Fibroblast of lung (primary cell): ENCODE measurements at regions not wholly inside any gene's neighbourhood (a gene's known extent, or its start where the extent isn't known, plus 50 kb on each side); places are given as distances from the start of the nearest gene placed in this dataset.
"Not testable (repeated sequence)": the region's sequence is repeated elsewhere in the genome, so short reads cannot be mapped to it uniquely, and the experiment has no call there.

ENCODE experiments used
- DNase-seq, 2 donors: peaks; one replicate each; pipeline versions ENCODE4 v3.0.0 to v3.0.0-alpha.2; 2010; ENCODE audit warnings: low read depth in 2 of 2
- H2AFZ ChIP-seq: 2 replicates; pipeline ENCODE4 v1.5.1; 2012; ENCODE audit warnings: low read length, control low read depth, inconsistent platforms
- H3K27ac ChIP-seq: 2 replicates; pipeline ENCODE4 v1.5.1; 2011; ENCODE audit warnings: low read length, control low read depth; ENCODE audit not compliant: insufficient read depth
- H3K27me3 ChIP-seq: 2 replicates; pipeline ENCODE4 v1.5.1; 2011; ENCODE audit warnings: mild to moderate bottlenecking, low read length; ENCODE audit not compliant: control insufficient read depth, insufficient read depth
- H3K36me3 ChIP-seq: 2 replicates; pipeline ENCODE4 v1.5.1; 2011; ENCODE audit warnings: low read length; ENCODE audit not compliant: control insufficient read depth, insufficient read depth
- H3K4me1 ChIP-seq: 2 replicates; pipeline ENCODE4 v1.5.1; 2011; ENCODE audit warnings: low read length; ENCODE audit not compliant: control insufficient read depth, insufficient read depth; ENCODE audit errors: extremely low read depth
- H3K4me2 ChIP-seq: 2 replicates; pipeline ENCODE4 v1.5.1; 2011; ENCODE audit warnings: low read length, control low read depth; ENCODE audit not compliant: insufficient read depth; ENCODE audit errors: extremely low read depth
- H3K4me3 ChIP-seq, 4 experiments: fragments of 200-600 bp in 1 of 4; sonication (generic) in 1 of 4; replicated peaks in 1 of 4; 2 replicates each; pipeline ENCODE4 v1.5.1; 2011 to 2016; ENCODE audit warnings: low read length in 4 of 4, low read depth in 3 of 4, mild to moderate bottlenecking in 3 of 4, control low read depth in 2 of 4, inconsistent platforms in 1 of 4, mixed read lengths in 1 of 4; ENCODE audit not compliant: insufficient read depth in 1 of 4; ENCODE audit errors: control extremely low read depth in 1 of 4
- H3K79me2 ChIP-seq: 2 replicates; pipeline ENCODE4 v1.5.1; 2012; ENCODE audit warnings: mild to moderate bottlenecking, low read length, inconsistent platforms; ENCODE audit not compliant: control insufficient read depth, insufficient read depth
- H3K9ac ChIP-seq: 2 replicates; pipeline ENCODE4 v1.5.1; 2011; ENCODE audit warnings: mild to moderate bottlenecking, low read length, control low read depth; ENCODE audit not compliant: insufficient read depth
- H3K9me3 ChIP-seq: 2 replicates; pipeline ENCODE4 v1.5.1; 2012; ENCODE audit warnings: low read depth, low read length; ENCODE audit not compliant: control insufficient read depth, insufficient read depth
- H4K20me1 ChIP-seq: 2 replicates; pipeline ENCODE4 v1.5.1; 2011; ENCODE audit warnings: low read length; ENCODE audit not compliant: control insufficient read depth, insufficient read depth; ENCODE audit errors: extremely low read depth
- EZH2 ChIP-seq: IDR thresholded peaks from 2 replicates; pipeline ENCODE4 v1.5.1; 2012; ENCODE audit warnings: low read length, control low read depth, mild to moderate bottlenecking; ENCODE audit errors: missing control alignments
- TF ChIP-seq, protein P1 (sequence below), 2 donors: IDR thresholded peaks in 1 of 2; conservative IDR thresholded peaks in 1 of 2; 1 replicate in 1 of 2; 2 replicates in 1 of 2; pipeline ENCODE4 v1.5.1; 2011 to 2012; ENCODE audit warnings: low read length in 2 of 2, control low read depth in 1 of 2, inconsistent platforms in 1 of 2, low read depth in 1 of 2, mild to moderate bottlenecking in 1 of 2

DNA sequence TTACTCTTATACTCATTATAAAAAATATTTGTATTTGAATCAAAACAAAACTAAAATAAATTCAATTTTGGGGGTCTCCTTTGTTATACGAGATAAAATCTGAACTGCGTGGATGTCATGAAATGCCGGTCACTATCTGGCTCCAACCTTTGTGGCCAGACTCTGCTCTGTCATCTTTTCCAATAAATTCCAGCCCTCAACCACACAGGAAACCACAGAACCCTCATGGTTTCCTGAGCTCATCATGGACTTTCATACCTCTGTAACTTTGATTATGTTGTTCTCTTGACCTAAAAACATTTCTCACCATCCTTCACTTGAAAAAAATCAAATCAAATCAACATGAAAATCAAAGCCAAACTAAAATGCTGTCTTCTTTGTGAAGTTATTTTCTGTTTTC, 724.7 kb downstream of the METTL4 start:
- Histone ChIP-seq H4K20me1 (no peaks in the 10 kb centered on the region), H3K9ac (no peak overlapping the region), H3K4me2 (no peak overlapping the region), H2AFZ (no peak overlapping the region), H3K4me3 (no peak overlapping the region), H3K36me3 (no peaks in the 10 kb centered on the region), H3K27ac (no peak overlapping the region), H3K9me3 (no peaks in the 10 kb centered on the region), H3K27me3 (no peaks in the 10 kb centered on the region), H3K79me2 (no peaks in the 10 kb centered on the region), H3K4me1 (no peaks in the 10 kb centered on the region)
- peak in 1 of 2 donors; percentile 73 for DNase-seq
- TF ChIP-seq EZH2: no peak
- TF ChIP-seq, protein P1, sequence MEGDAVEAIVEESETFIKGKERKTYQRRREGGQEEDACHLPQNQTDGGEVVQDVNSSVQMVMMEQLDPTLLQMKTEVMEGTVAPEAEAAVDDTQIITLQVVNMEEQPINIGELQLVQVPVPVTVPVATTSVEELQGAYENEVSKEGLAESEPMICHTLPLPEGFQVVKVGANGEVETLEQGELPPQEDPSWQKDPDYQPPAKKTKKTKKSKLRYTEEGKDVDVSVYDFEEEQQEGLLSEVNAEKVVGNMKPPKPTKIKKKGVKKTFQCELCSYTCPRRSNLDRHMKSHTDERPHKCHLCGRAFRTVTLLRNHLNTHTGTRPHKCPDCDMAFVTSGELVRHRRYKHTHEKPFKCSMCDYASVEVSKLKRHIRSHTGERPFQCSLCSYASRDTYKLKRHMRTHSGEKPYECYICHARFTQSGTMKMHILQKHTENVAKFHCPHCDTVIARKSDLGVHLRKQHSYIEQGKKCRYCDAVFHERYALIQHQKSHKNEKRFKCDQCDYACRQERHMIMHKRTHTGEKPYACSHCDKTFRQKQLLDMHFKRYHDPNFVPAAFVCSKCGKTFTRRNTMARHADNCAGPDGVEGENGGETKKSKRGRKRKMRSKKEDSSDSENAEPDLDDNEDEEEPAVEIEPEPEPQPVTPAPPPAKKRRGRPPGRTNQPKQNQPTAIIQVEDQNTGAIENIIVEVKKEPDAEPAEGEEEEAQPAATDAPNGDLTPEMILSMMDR (conservative IDR thresholded peaks at IDR 0.05 in 1 of 2, IDR thresholded peaks at IDR 0.05 in 1 of 2; ENCODE audit: low read depth in 1 of 2, low read length in 2 of 2): no peak

DNA sequence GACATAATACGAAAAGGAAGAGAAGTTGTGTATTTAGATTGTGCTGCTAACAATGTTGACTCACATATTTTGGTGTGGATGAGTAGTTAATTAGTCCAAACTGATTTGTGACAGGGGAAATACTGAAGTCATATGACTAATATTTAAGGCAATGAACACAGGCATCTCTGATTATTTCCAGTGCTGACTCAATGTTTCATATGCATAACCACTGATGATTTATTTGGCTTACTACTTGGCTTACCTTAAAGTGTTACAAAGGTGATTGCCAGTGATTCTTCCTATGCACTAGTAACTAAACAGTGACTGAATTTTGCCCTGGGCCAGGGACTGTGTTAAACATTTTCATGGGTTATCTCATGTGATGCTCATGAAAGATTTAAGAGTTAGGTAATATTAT, 722.6 kb downstream of the METTL4 start:
- H4K20me1 ChIP-seq: no peaks in the 10 kb centered on the region
- H3K4me1 ChIP-seq: no peaks in the 10 kb centered on the region
- no peak overlapping the region for H3K27ac ChIP-seq
- no peak overlapping the region for H2AFZ ChIP-seq
- no peak overlapping the region for H3K9ac ChIP-seq
- no peaks in the 10 kb centered on the region for H3K9me3 ChIP-seq
- H3K4me2 ChIP-seq: no peak overlapping the region
- TF ChIP-seq, protein P1 (conservative IDR thresholded peaks at IDR 0.05 in 1 of 2, IDR thresholded peaks at IDR 0.05 in 1 of 2; ENCODE audit: low read depth in 1 of 2, low read length in 2 of 2): no peak
- TF ChIP-seq EZH2: no peak
- H3K79me2 ChIP-seq: no peaks in the 10 kb centered on the region
- no peaks in the 10 kb centered on the region for H3K27me3 ChIP-seq
- no peaks in the 10 kb centered on the region for H3K36me3 ChIP-seq
- H3K4me3 ChIP-seq: no peak overlapping the region
- DNase-seq: peak in 1 of 2 donors; percentile 63

DNA sequence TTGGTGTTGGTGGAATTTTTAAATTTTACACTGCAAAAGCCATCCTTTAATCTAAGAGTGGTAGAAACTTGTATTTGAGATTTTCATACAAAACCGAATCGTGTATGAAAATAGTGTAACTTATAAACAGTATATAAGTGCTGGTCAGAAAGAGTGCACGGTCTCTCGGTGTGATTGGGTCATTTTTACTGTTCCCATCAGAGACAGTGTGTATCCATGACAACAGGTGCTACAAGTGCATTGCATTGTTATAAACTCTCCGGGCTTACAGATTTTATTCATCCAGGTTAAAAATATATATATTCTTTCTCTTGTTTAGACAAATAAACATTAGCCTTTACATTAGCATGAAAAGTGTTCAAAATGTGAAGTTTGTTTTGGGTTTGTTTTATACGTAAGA, 721.9 kb downstream of the METTL4 start:
- no peak overlapping the region for H3K27ac ChIP-seq
- H3K9ac ChIP-seq: no peak overlapping the region
- H4K20me1 ChIP-seq: no peaks in the 10 kb centered on the region
- no peak for TF ChIP-seq EZH2
- TF ChIP-seq, protein P1 (conservative IDR thresholded peaks at IDR 0.05 in 1 of 2, IDR thresholded peaks at IDR 0.05 in 1 of 2; ENCODE audit: low read depth in 1 of 2, low read length in 2 of 2): no peak
- no peak overlapping the region for H3K4me2 ChIP-seq
- H3K9me3 ChIP-seq: no peaks in the 10 kb centered on the region
- H3K27me3 ChIP-seq: no peaks in the 10 kb centered on the region
- DNase-seq: no peak
- no peak overlapping the region for H3K4me3 ChIP-seq
- no peak overlapping the region for H2AFZ ChIP-seq
- no peaks in the 10 kb centered on the region for H3K36me3 ChIP-seq
- no peaks in the 10 kb centered on the region for H3K79me2 ChIP-seq
- H3K4me1 ChIP-seq: no peaks in the 10 kb centered on the region

DNA sequence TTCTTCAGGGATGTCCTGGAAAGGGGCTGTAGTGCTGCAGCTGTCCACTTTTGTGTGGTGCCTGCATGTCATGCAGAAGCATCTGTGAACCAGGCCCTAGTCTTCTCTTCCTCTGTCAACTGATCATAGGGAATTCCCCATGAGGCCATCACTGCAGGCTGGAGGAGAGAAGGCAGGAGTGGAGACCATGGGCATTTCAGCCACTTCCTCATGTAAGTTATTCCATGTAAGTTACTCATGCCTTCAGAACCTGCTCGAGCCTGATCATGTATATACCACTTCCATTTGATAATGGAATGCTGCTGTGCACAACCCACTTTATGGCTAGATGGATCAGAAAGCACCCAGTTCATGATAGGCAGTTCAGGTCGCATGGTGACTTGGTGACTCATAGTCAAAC, 714.0 kb downstream of the METTL4 start:
- not testable (repeated sequence) for H4K20me1 ChIP-seq, H3K36me3 ChIP-seq, H3K27ac ChIP-seq, H3K9ac ChIP-seq, H3K4me3 ChIP-seq, H3K79me2 ChIP-seq, H2AFZ ChIP-seq, H3K27me3 ChIP-seq, H3K4me1 ChIP-seq, H3K9me3 ChIP-seq, H3K4me2 ChIP-seq, DNase-seq
